Trophoblast cell (in vitro differentiated cells and primary cell): ENCODE measurements at regions not wholly inside any gene's neighbourhood (a gene's known extent, or its start where the extent isn't known, plus 50 kb on each side); places are given as distances from the start of the nearest gene placed in this dataset.

Experiments
- DNase-seq, 2 donors: peaks; one replicate each; pipeline ENCODE4 v3.0.0-alpha.2; 2016
- H2AFZ ChIP-seq: 2 replicates; pipeline ENCODE4 v1.6.1; 2013; ENCODE audit warnings: low read length, moderate library complexity, mild to moderate bottlenecking; ENCODE audit not compliant: insufficient read depth, poor library complexity
- H2AK5ac ChIP-seq: 2 replicates; pipeline ENCODE4 v1.6.1; 2013; ENCODE audit warnings: mild to moderate bottlenecking, low read length
- H2BK120ac ChIP-seq: 2 replicates; pipeline ENCODE4 v1.6.1; 2013; ENCODE audit warnings: low read length, mild to moderate bottlenecking, moderate library complexity; ENCODE audit not compliant: insufficient read depth, poor library complexity
- H2BK12ac ChIP-seq: 2 replicates; pipeline ENCODE4 v1.6.1; 2013; ENCODE audit warnings: mild to moderate bottlenecking, low read length, moderate library complexity
- H2BK5ac ChIP-seq: 2 replicates; pipeline ENCODE4 v1.6.1; 2013; ENCODE audit warnings: low read length, low read depth, moderate library complexity, mild to moderate bottlenecking; ENCODE audit not compliant: poor library complexity
- H3K14ac ChIP-seq: 2 replicates; pipeline ENCODE4 v1.6.1; 2013; ENCODE audit warnings: mild to moderate bottlenecking, low read length
- H3K18ac ChIP-seq: 2 replicates; pipeline ENCODE4 v1.6.1; 2013; ENCODE audit warnings: mild to moderate bottlenecking, low read length
- H3K23ac ChIP-seq: 2 replicates; pipeline ENCODE4 v1.6.1; 2013; ENCODE audit warnings: low read length
- H3K27ac ChIP-seq: 2 replicates; pipeline ENCODE4 v1.5.1; 2013; ENCODE audit warnings: low read depth, mild to moderate bottlenecking, inconsistent platforms, low read length, moderate library complexity
- H3K27me3 ChIP-seq: 2 replicates; pipeline ENCODE4 v1.6.1; 2013; ENCODE audit warnings: inconsistent platforms, mild to moderate bottlenecking, low read length, moderate library complexity; ENCODE audit not compliant: insufficient read depth
- H3K36me3 ChIP-seq, 2 experiments: 1 replicate in 1 of 2; 2 replicates in 1 of 2; pipeline ENCODE4 v1.6.1; 2013; ENCODE audit warnings: low read length in 2 of 2, mild to moderate bottlenecking in 2 of 2, moderate library complexity in 1 of 2; ENCODE audit not compliant: insufficient read depth in 2 of 2, control insufficient read depth in 1 of 2
- H3K4ac ChIP-seq: 2 replicates; pipeline ENCODE4 v1.6.1; 2013; ENCODE audit warnings: low read depth, mild to moderate bottlenecking, low read length, moderate library complexity
- H3K4me1 ChIP-seq, 2 experiments: 1 replicate in 1 of 2; 2 replicates in 1 of 2; pipeline ENCODE4 v1.6.1; 2013; ENCODE audit warnings: low read length in 2 of 2, mild to moderate bottlenecking in 2 of 2, moderate library complexity in 1 of 2; ENCODE audit not compliant: insufficient read depth in 2 of 2, control insufficient read depth in 1 of 2
- H3K4me2 ChIP-seq: 2 replicates; pipeline ENCODE4 v1.6.1; 2013; ENCODE audit warnings: inconsistent platforms, mild to moderate bottlenecking, low read length, moderate library complexity
- H3K4me3 ChIP-seq: 2 replicates; pipeline ENCODE4 v1.5.1; 2013; ENCODE audit warnings: mild to moderate bottlenecking, low read depth, low read length, inconsistent platforms
- H3K79me1 ChIP-seq: one replicate; pipeline ENCODE4 v1.6.1; 2013; ENCODE audit warnings: low read length
- H3K79me2 ChIP-seq: 2 replicates; pipeline ENCODE4 v1.6.1; 2013; ENCODE audit warnings: low read length, mild to moderate bottlenecking; ENCODE audit not compliant: control insufficient read depth, insufficient read depth, poor library complexity
- H3K9ac ChIP-seq: 2 replicates; pipeline ENCODE4 v1.6.1; 2013; ENCODE audit warnings: mild to moderate bottlenecking, low read length
- H3K9me3 ChIP-seq: 2 replicates; pipeline ENCODE4 v1.6.1; 2013; ENCODE audit warnings: low read depth, mild to moderate bottlenecking, control low read depth, inconsistent platforms, low read length; ENCODE audit not compliant: insufficient read depth
- H4K12ac ChIP-seq: 2 replicates; pipeline ENCODE4 v1.6.1; 2013; ENCODE audit warnings: low read depth, mild to moderate bottlenecking, low read length, moderate library complexity
- H4K8ac ChIP-seq: 2 replicates; pipeline ENCODE4 v1.6.1; 2013; ENCODE audit warnings: low read depth, mild to moderate bottlenecking, low read length, moderate library complexity
- H4K91ac ChIP-seq: one replicate; pipeline ENCODE4 v1.6.1; 2013; ENCODE audit warnings: low read depth, mild to moderate bottlenecking, low read length, moderate library complexity
- WGBS: extraction: QIAGEN DNeasy Blood & Tissue Kit; methylation state at CpG from one replicate; pipeline ENCODE4 v1.1.7; 2013; ENCODE audit warnings: missing lambda C conversion rate; ENCODE audit not compliant: insufficient read length, insufficient coverage; ENCODE audit errors: extremely low coverage; 5-methylcytosine and 5-hydroxymethylcytosine counted together

GRCh38 chr13:111027458-111028439, 87.4 kb upstream of the ARHGEF7 start:
- Histone ChIP-seq H2AFZ (no peak overlapping the region), H3K9ac (no peak overlapping the region), H2BK120ac (no peak overlapping the region), H3K79me1 (no peaks in the 10 kb centered on the region), H3K18ac (no peak overlapping the region), H4K8ac (no peak overlapping the region), H3K14ac (no peak overlapping the region), H3K4me2 (no peak overlapping the region), H2AK5ac (no peak overlapping the region), H3K4me1 (peaks cover 2 to 3% of the 10 kb centered on the region in 2 experiments), H3K9me3 (peaks cover 2% of the 10 kb centered on the region), H2BK5ac (no peak overlapping the region), H4K91ac (no peak overlapping the region), H3K4me3 (no peak overlapping the region), H3K79me2 (no peaks in the 10 kb centered on the region), H3K27ac (no peak overlapping the region), H3K27me3 (no peaks in the 10 kb centered on the region), H2BK12ac (no peak overlapping the region), H3K4ac (no peak overlapping the region), H4K12ac (no peak overlapping the region), H3K23ac (no peak overlapping the region), H3K36me3 (no peaks in the 10 kb centered on the region)
- no CpG with 5 or more reads among the region's 16 CpGs for WGBS
- DNase-seq = no peak

GRCh38 chr13:111025310-111025709, 89.8 kb upstream of the ARHGEF7 start:
- Histone ChIP-seq H3K36me3 (no peaks in the 10 kb centered on the region), H3K4ac (no peak overlapping the region), H4K8ac (no peak overlapping the region), H3K27ac (no peak overlapping the region), H4K12ac (no peak overlapping the region), H3K14ac (no peak overlapping the region), H3K27me3 (no peaks in the 10 kb centered on the region), H3K4me3 (no peak overlapping the region), H2BK120ac (no peak overlapping the region), H2BK12ac (no peak overlapping the region), H3K9me3 (peaks cover 5% of the 10 kb centered on the region), H3K79me2 (no peaks in the 10 kb centered on the region), H3K9ac (no peak overlapping the region), H2AK5ac (no peak overlapping the region), H2AFZ (no peak overlapping the region), H3K23ac (no peak overlapping the region), H3K18ac (no peak overlapping the region), H3K79me1 (no peaks in the 10 kb centered on the region), H3K4me2 (no peak overlapping the region), H4K91ac (no peak overlapping the region), H2BK5ac (no peak overlapping the region), H3K4me1 (peaks cover 2 to 3% of the 10 kb centered on the region in 2 experiments)
- no CpG with 5 or more reads among the region's 1 CpG for WGBS
- no peak for DNase-seq

- no peak overlapping the region for H4K8ac ChIP-seq
- H3K79me2 ChIP-seq = no peaks in the 10 kb centered on the region
- H3K27me3 ChIP-seq = no peaks in the 10 kb centered on the region
- no peak overlapping the region for H2AFZ ChIP-seq
- H3K27ac ChIP-seq = no peak overlapping the region
- no peak overlapping the region for H4K12ac ChIP-seq
- H3K14ac ChIP-seq = no peak overlapping the region
- H3K4me2 ChIP-seq = no peak overlapping the region
- WGBS = no CpG with 5 or more reads among the region's 6 CpGs
- H2AK5ac ChIP-seq = no peak overlapping the region
- H3K79me1 ChIP-seq = no peaks in the 10 kb centered on the region
- peaks cover 10% of the 10 kb centered on the region for H3K9me3 ChIP-seq
- H3K18ac ChIP-seq = no peak overlapping the region
- DNase-seq = no peak
- peaks cover 0 to under 1% of the 10 kb centered on the region in 2 experiments for H3K4me1 ChIP-seq
- H2BK12ac ChIP-seq = no peak overlapping the region
- no peaks in the 10 kb centered on the region for H3K36me3 ChIP-seq
- no peak overlapping the region for H3K4me3 ChIP-seq
- H2BK5ac ChIP-seq = no peak overlapping the region
- H4K91ac ChIP-seq = no peak overlapping the region
- H2BK120ac ChIP-seq = no peak overlapping the region
- no peak overlapping the region for H3K4ac ChIP-seq
- H3K23ac ChIP-seq = no peak overlapping the region
- H3K9ac ChIP-seq = no peak overlapping the region
These were observed 92.2 kb upstream of the ARHGEF7 start for GRCh38 chr13:111022886-111023285.

- no peak overlapping the region for H3K23ac ChIP-seq
- H3K79me2 ChIP-seq = no peaks in the 10 kb centered on the region
- no peaks in the 10 kb centered on the region for H3K4me1 ChIP-seq
- H3K27ac ChIP-seq = no peak overlapping the region
- H2BK12ac ChIP-seq = no peak overlapping the region
- no CpG with 5 or more reads among the region's 1 CpG for WGBS
- H3K9me3 ChIP-seq = peaks cover 10% of the 10 kb centered on the region
- H3K4me3 ChIP-seq = no peak overlapping the region
- no peak overlapping the region for H2AK5ac ChIP-seq
- H3K79me1 ChIP-seq = no peaks in the 10 kb centered on the region
- no peak overlapping the region for H3K4me2 ChIP-seq
- no peak for DNase-seq
- no peak overlapping the region for H2AFZ ChIP-seq
- H3K27me3 ChIP-seq = no peaks in the 10 kb centered on the region
- no peaks in the 10 kb centered on the region for H3K36me3 ChIP-seq
- no peak overlapping the region for H3K4ac ChIP-seq
- no peak overlapping the region for H2BK120ac ChIP-seq
- no peak overlapping the region for H3K14ac ChIP-seq
- H3K18ac ChIP-seq = no peak overlapping the region
- H4K91ac ChIP-seq = no peak overlapping the region
- H4K8ac ChIP-seq = no peak overlapping the region
- no peak overlapping the region for H4K12ac ChIP-seq
- no peak overlapping the region for H3K9ac ChIP-seq
- no peak overlapping the region for H2BK5ac ChIP-seq
These were observed 92.9 kb upstream of the ARHGEF7 start for GRCh38 chr13:111022241-111022640.
